GM12864 (cell line): ENCODE measurements at regions not wholly inside any gene's neighbourhood (a gene's known extent, or its start where the extent isn't known, plus 50 kb on each side); places are given as distances from the start of the nearest gene placed in this dataset.

Experiments used
- DNase-seq: peaks from one replicate; pipeline ENCODE4 v3.0.0-alpha.2; 2011; ENCODE audit warnings: low read depth
- H3K4me3 ChIP-seq: 2 replicates; pipeline ENCODE4 v1.5.1; 2011; ENCODE audit warnings: mild to moderate bottlenecking, low read depth, low read length, control low read depth
- TF ChIP-seq, protein P1 (sequence below): IDR thresholded peaks from 2 replicates; pipeline ENCODE4 v1.5.1; 2011; ENCODE audit warnings: low read depth, mild to moderate bottlenecking, moderate library complexity, low read length, control low read depth, inconsistent platforms; ENCODE audit errors: missing control alignments

DNA sequence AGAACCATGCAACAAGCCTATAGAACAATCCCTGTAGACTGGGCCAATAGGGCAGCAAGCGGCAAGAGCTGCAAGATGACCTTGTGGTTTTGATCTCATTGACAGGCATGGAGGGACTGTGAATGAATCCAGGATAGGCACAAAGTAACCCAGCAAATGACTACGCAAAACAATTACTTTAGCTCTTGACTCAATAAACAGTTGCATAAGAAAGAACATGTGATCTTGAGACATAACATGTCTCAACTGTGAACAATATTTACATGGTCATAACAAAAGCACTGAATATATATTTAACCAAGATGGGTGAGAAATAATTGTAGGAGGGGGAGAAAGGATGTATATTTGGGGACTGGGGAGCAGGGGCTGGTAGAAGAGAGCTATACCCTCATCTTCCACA is 313.7 kb upstream of the CDH5 start:
- no peak for DNase-seq
- no peak overlapping the region for H3K4me3 ChIP-seq
- TF ChIP-seq, protein P1, sequence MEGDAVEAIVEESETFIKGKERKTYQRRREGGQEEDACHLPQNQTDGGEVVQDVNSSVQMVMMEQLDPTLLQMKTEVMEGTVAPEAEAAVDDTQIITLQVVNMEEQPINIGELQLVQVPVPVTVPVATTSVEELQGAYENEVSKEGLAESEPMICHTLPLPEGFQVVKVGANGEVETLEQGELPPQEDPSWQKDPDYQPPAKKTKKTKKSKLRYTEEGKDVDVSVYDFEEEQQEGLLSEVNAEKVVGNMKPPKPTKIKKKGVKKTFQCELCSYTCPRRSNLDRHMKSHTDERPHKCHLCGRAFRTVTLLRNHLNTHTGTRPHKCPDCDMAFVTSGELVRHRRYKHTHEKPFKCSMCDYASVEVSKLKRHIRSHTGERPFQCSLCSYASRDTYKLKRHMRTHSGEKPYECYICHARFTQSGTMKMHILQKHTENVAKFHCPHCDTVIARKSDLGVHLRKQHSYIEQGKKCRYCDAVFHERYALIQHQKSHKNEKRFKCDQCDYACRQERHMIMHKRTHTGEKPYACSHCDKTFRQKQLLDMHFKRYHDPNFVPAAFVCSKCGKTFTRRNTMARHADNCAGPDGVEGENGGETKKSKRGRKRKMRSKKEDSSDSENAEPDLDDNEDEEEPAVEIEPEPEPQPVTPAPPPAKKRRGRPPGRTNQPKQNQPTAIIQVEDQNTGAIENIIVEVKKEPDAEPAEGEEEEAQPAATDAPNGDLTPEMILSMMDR, result no peak

DNA sequence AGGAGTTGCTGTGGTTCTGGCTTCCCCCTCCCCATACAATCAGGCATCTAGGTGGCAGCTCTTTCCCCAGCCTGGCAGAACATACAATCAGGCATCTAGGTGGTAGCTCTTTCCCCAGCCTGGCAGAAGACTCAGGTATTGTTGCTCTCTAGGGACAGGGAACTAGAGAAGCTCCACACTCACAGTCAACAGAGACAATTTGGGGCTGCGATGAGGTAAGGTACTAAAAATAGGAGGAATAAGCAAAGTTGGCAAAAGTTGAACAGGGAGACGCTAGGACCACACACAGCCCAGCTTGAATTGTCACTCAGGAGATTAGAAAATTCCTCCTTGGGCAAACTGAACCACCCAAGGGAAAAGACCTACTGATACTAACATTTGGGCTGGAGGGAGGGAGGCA is 315.5 kb upstream of the CDH5 start:
- no peak overlapping the region for H3K4me3 ChIP-seq
- TF ChIP-seq, protein P1, result no peak
- DNase-seq, result no peak

DNA sequence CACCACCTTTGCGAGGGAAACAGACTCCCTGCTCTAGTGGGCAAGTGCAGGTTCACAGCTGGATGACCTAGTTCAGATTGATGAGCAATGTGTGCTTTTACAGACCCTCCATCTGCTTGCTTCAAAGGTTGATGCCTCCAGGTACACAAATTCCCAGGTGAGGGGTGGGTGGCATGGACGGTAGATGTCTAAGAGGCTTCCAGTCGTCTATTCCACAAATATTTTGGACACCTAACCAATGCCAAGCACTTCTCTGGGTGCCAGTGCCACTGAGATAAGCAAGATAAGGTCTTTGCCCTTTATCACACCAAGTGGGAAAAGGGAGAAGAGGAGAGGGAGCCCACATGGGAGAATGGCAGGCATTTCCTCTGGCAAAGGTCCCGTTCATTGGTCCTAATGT is 316.6 kb upstream of the CDH5 start:
- no peak for DNase-seq

DNA sequence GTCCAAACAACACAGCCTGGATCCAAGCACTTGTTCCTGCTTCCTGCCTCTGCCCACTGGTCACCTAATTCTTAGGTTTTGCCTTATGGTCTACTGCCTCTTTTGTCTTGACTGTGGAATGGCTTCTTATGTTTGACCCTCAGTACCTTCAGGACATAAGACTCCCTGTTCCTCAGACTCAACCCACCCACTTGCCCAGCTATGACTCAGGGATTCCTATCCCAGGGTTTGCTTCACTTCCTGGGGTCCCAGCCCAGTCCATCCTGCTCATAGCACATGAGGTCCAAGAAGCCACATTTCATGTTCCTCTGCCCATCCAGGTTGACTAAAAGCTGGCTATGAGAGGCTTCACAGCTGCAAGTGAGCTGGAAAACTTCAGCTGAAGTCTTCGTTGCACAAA is 320.9 kb upstream of the CDH5 start:
- TF ChIP-seq, protein P1, result no peak
- no peak overlapping the region for H3K4me3 ChIP-seq
- DNase-seq, result no peak

More for the DNA sequence above, 316.6 kb upstream of the CDH5 start:
- no peak overlapping the region for H3K4me3 ChIP-seq
- TF ChIP-seq, protein P1, result no peak

DNA sequence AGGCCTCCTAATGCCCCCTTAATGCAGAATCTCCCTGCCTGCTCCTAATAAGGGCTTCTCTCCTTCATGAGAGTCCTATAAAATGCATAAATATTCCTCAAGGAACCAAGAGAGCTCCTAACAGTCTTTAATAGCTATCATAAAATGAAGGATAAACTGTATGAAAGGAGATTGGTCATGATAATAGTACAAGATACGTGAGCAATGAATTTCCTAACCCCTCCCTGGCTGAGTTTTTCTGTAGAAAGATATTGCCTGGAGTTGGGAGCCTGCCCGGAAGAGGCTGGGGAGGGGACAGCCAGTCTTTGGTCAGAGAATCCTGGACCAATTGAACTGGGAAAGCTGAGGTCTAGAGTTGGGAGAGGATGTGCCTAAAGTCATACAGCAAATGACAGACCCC is 321.9 kb upstream of the CDH5 start:
- no peak overlapping the region for H3K4me3 ChIP-seq
- no peak for DNase-seq
- TF ChIP-seq, protein P1, result no peak

DNA sequence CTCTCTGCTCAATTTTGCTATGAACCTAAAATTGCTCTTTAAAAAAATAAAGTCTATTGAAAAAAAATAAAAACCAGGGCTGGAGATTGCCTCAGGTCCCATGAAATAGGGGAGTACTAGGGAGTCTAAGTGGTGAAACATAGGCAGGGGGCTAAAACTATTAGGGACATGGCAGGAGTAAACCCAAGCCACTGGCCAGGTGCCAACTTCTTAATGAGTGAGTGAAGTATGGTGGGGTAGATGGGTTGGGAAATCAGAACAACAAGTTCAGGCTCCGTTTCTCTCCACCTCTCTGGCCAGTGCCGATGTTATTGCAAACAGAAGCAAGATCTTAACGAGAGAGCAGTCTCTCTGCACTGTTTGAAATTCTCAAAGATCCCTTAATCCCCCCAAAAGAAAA is 322.4 kb upstream of the CDH5 start:
- DNase-seq, result no peak
- no peak overlapping the region for H3K4me3 ChIP-seq
- TF ChIP-seq, protein P1, result no peak

DNA sequence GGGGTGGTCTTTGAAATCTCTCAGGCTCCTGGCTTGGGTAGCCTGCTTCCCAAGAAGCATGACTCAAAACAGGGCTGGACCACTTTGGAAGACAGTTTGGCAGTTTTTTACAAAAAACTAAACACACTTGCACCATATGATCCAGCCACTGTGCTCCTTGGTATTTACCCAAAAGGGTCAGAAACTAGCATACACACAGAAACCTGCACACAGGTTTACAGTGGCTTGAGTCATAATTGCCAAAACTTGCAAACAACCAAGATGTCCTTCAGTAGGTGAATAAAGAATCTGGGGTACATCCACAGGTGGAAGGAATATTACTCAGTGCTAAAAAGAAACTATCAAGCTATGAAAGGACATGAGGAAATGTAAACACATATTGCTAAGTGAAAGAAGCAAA is 323.2 kb upstream of the CDH5 start:
- TF ChIP-seq, protein P1, result no peak

More for the DNA sequence above, 323.2 kb upstream of the CDH5 start:
- DNase-seq, result no peak
- no peak overlapping the region for H3K4me3 ChIP-seq
